HG03108 (cell line): ENCODE measurements at regions not wholly inside any gene's neighbourhood (a gene's known extent, or its start where the extent isn't known, plus 50 kb on each side); places are given as distances from the start of the nearest gene placed in this dataset.

ENCODE experiments used
- ATAC-seq: cut with Tn5 transposase; IDR thresholded peaks from one replicate; pipeline ENCODE4 v1.9.1; 2021; ENCODE audit warnings: moderate library complexity; ENCODE audit not compliant: unreplicated experiment

- ATAC-seq: no peak
Observed at GRCh38 chr6:41449399-41450245, 96.6 kb upstream of the FOXP4 start.

GRCh38 chr6:41450581-41450980 is 95.6 kb upstream of the FOXP4 start:
- no peak for ATAC-seq

GRCh38 chr6:41451039-41451438 is 95.1 kb upstream of the FOXP4 start:
- no peak for ATAC-seq

GRCh38 chr6:41451515-41452163 is 94.5 kb upstream of the FOXP4 start:
- no peak for ATAC-seq

- ATAC-seq: no peak
Observed at GRCh38 chr6:41452763-41453162, 93.4 kb upstream of the FOXP4 start.

GRCh38 chr6:41453244-41453643 is 92.9 kb upstream of the FOXP4 start:
- ATAC-seq: no peak

GRCh38 chr6:41454189-41454789 is 91.9 kb upstream of the FOXP4 start:
- no peak for ATAC-seq

GRCh38 chr6:41455410-41455809 is 90.8 kb upstream of the FOXP4 start:
- ATAC-seq: no peak

- ATAC-seq: no peak
Observed at GRCh38 chr6:41455818-41456217, 90.4 kb upstream of the FOXP4 start.

GRCh38 chr6:41457303-41457670 is 88.9 kb upstream of the FOXP4 start:
- ATAC-seq: no peak

GRCh38 chr6:41459738-41460137 is 86.4 kb upstream of the FOXP4 start:
- ATAC-seq: no peak

GRCh38 chr6:41460742-41461336 is 85.3 kb upstream of the FOXP4 start:
- no peak for ATAC-seq

GRCh38 chr6:41462033-41462432 is 84.1 kb upstream of the FOXP4 start:
- ATAC-seq: no peak

GRCh38 chr6:41463062-41463930 is 82.9 kb upstream of the FOXP4 start:
- ATAC-seq: no peak

- ATAC-seq: no peak
Observed at GRCh38 chr6:41464019-41464418, 82.2 kb upstream of the FOXP4 start.

- ATAC-seq: no peak
Observed at GRCh38 chr6:41464481-41464880, 81.7 kb upstream of the FOXP4 start.

GRCh38 chr6:41466437-41466990 is 79.7 kb upstream of the FOXP4 start:
- no peak for ATAC-seq

GRCh38 chr6:41467061-41467460 is 79.1 kb upstream of the FOXP4 start:
- ATAC-seq: no peak

- no peak for ATAC-seq
Observed at GRCh38 chr6:41467627-41468404, 78.4 kb upstream of the FOXP4 start.
